Breast epithelium (tissue), 3 donors: ENCODE measurements at regions not wholly inside any gene's neighbourhood (a gene's known extent, or its start where the extent isn't known, plus 50 kb on each side); places are given as distances from the start of the nearest gene placed in this dataset.

ENCODE experiments used
- CTCF ChIP-seq, 3 donors: fragments of 450-650 bp; IDR thresholded peaks; one replicate each; pipeline ENCODE4 v1.5.1; 2016 to 2017; ENCODE audit warnings: antibody characterized with exemption in 3 of 3, mild to moderate bottlenecking in 3 of 3, moderate library complexity in 3 of 3
- POLR2A ChIP-seq: fragments of 450-650 bp; IDR thresholded peaks from one replicate; pipeline ENCODE4 v1.6.1; 2016; ENCODE audit warnings: antibody characterized with exemption, mild to moderate bottlenecking, moderate library complexity

GRCh38 chr11:123371506-123372297, 58.4 kb upstream of the GRAMD1B start:
- TF ChIP-seq POLR2A (no peak), CTCF (IDR thresholded peaks at IDR 0.05) (no peak)
